ENCODE measurements at regions not wholly inside any gene's neighbourhood (a gene's known extent, or its start where the extent isn't known, plus 50 kb on each side); places are given as distances from the start of the nearest gene placed in this dataset.

DNA sequence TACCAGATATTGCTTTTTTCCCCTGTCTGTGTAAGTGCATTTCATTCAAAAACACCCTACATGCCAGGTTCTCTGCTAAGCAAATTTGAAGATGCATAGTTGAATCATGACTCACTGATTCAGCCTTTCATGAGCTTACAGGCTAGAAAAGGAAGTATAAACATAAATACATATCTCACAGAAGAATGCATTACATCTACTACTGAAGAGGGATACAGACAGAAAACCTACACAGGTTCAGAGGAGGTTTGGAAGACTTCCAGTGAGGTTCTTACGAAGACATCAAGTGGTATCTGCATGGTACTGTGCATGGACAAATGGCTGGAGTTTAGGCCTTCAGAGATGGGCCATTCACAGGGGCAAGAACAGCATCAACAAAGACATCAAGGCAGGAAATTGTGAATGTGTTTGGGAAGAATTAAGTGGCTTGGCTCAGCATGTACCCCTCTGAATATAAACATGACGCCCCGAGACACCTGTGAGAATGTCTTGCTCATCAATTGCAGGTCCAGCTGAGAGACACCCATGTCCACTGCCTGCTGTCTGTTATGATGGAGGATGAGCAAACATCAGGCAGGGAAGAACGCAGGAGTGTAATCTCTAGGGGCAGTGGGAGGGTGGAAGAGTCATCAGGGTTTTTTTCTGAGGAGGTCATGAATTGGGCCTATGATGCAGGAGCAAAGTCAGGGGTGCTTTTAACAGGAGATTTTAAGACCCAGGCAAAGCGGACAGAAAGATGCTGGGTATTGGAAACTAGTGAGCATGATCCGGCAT, 105.1 kb upstream of the GALNT15 start:
- TF ChIP-seq SUZ12 (IDR thresholded peaks at IDR 0.05; ENCODE audit: extremely low read depth, insufficient read depth, insufficient read length) (no peak), ZNF274 (IDR thresholded peaks at IDR 0.05; ENCODE audit: low read depth, low read length) (no peak)
